Embryonic facial prominence (tissue), 1 donor: ENCODE measurements at regions not wholly inside any gene's neighbourhood (a gene's known extent, or its start where the extent isn't known, plus 50 kb on each side); places are given as distances from the start of the nearest gene placed in this dataset.
"Not testable (repeated sequence)": the region's sequence is repeated elsewhere in the genome, so short reads cannot be mapped to it uniquely, and the experiment has no call there.

ENCODE experiments used
- DNase-seq: peaks from one replicate; pipeline ENCODE4 v3.0.0-alpha.2; 2016; ENCODE audit errors: extremely low spot score

GRCh38 chr13:86253497-86253896, 454.3 kb upstream of the SLITRK6 start:
- not testable (repeated sequence) for DNase-seq

- not testable (repeated sequence) for DNase-seq
Measured at GRCh38 chr13:86255820-86256219, 456.6 kb upstream of the SLITRK6 start.

GRCh38 chr13:86269511-86269910, 470.3 kb upstream of the SLITRK6 start:
- DNase-seq: no peak

- no peak for DNase-seq
Measured at GRCh38 chr13:86282442-86282841, 483.2 kb upstream of the SLITRK6 start.

GRCh38 chr13:86283031-86283430, 483.8 kb upstream of the SLITRK6 start:
- DNase-seq: no peak

GRCh38 chr13:86298725-86299124, 499.5 kb upstream of the SLITRK6 start:
- DNase-seq: no peak

GRCh38 chr13:86299128-86299527, 499.9 kb upstream of the SLITRK6 start:
- DNase-seq: no peak

- no peak for DNase-seq
Measured at GRCh38 chr13:86309881-86310280, 510.7 kb upstream of the SLITRK6 start.

GRCh38 chr13:86313421-86313820, 514.2 kb upstream of the SLITRK6 start:
- DNase-seq: no peak

GRCh38 chr13:86318450-86318849, 519.2 kb upstream of the SLITRK6 start:
- no peak for DNase-seq

- DNase-seq: no peak
Measured at GRCh38 chr13:86324191-86324590, 525.0 kb upstream of the SLITRK6 start.

GRCh38 chr13:86355301-86355700, 556.1 kb upstream of the SLITRK6 start:
- no peak for DNase-seq

- DNase-seq: no peak
Measured at GRCh38 chr13:86357106-86357505, 557.9 kb upstream of the SLITRK6 start.

- DNase-seq: not testable (repeated sequence)
Measured at GRCh38 chr13:86363749-86364148, 564.5 kb upstream of the SLITRK6 start.

- no peak for DNase-seq
Measured at GRCh38 chr13:86368924-86369323, 569.7 kb upstream of the SLITRK6 start.

- DNase-seq: no peak
Measured at GRCh38 chr13:86377451-86377850, 578.2 kb upstream of the SLITRK6 start.

- DNase-seq: no peak
Measured at GRCh38 chr13:86378628-86379027, 579.4 kb upstream of the SLITRK6 start.

- no peak for DNase-seq
Measured at GRCh38 chr13:86383151-86383550, 583.9 kb upstream of the SLITRK6 start.

- DNase-seq: no peak
Measured at GRCh38 chr13:86383561-86383960, 584.3 kb upstream of the SLITRK6 start.

GRCh38 chr13:86397635-86398034, 598.4 kb upstream of the SLITRK6 start:
- DNase-seq: no peak

- DNase-seq: no peak
Measured at GRCh38 chr13:86399572-86399971, 600.4 kb upstream of the SLITRK6 start.

GRCh38 chr13:86402500-86402899, 603.3 kb upstream of the SLITRK6 start:
- no peak for DNase-seq

GRCh38 chr13:86403181-86403580, 604.0 kb upstream of the SLITRK6 start:
- no peak for DNase-seq

- no peak for DNase-seq
Measured at GRCh38 chr13:86409466-86410241, 610.4 kb upstream of the SLITRK6 start.
